ENCODE measurements at regions not wholly inside any gene's neighbourhood (a gene's known extent, or its start where the extent isn't known, plus 50 kb on each side); places are given as distances from the start of the nearest gene placed in this dataset.
"Not testable (repeated sequence)": the region's sequence is repeated elsewhere in the genome, so short reads cannot be mapped to it uniquely, and the experiment has no call there.

GRCh38 chr16:75825750-75826149, 99.5 kb upstream of the CPHXL start:
- not testable (repeated sequence) for H3K36me3 ChIP-seq, H3K4me3 ChIP-seq, H3K9me3 ChIP-seq

DNA sequence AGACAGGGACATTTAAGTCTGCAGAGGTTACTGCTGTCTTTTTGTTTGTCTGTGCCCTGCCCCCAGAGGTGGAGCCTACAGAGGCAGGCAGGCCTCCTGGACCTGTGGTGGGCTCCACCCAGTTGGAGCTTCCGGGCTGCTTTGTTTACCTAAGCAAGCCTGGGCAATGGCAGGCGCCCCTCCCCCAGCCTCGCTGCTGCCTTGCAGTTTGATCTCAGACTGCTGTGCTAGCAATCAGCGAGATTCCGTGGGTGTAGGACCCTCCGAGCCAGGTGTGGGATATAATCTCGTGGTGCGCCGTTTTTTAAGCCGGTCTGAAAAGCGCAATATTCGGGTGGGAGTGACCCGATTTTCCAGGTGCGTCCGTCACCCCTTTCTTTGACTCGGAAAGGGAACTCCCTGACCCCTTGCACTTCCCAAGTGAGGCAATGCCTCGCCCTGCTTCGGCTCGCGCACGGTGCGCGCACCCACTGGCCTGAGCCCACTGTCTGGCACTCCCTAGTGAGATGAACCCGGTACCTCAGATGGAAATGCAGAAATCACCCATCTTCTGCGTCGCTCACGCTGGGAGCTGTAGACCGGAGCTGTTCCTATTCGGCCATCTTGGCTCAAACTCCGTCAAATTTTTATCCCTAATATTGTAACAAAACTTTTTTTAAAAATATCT, 101.2 kb upstream of the CPHXL start:
- H3K4me3 ChIP-seq, H3K9me3 ChIP-seq, DNase-seq, H3K36me3 ChIP-seq, H3K27me3 ChIP-seq: not testable (repeated sequence)

More at GRCh38 chr16:75825750-75826149, 99.5 kb upstream of the CPHXL start:
- H3K27me3 ChIP-seq, DNase-seq: not testable (repeated sequence)

- not testable (repeated sequence) for H3K27me3 ChIP-seq, H3K9me3 ChIP-seq, DNase-seq, H3K36me3 ChIP-seq, H3K4me3 ChIP-seq
These were observed 107.1 kb upstream of the CPHXL start for GRCh38 chr16:75833385-75833784.

GRCh38 chr16:75836347-75837010, 110.2 kb upstream of the CPHXL start:
- no peak for DNase-seq
- Histone ChIP-seq H3K27me3 (no peaks in the 10 kb centered on the region), H3K36me3 (no peaks in the 10 kb centered on the region), H3K9me3 (no peaks in the 10 kb centered on the region), H3K4me3 (no peak overlapping the region)

GRCh38 chr16:75837264-75837663, 111.0 kb upstream of the CPHXL start:
- no peaks in the 10 kb centered on the region for H3K27me3 ChIP-seq
- no peak for DNase-seq
- no peaks in the 10 kb centered on the region for H3K36me3 ChIP-seq
- no peak overlapping the region for H3K4me3 ChIP-seq
- no peaks in the 10 kb centered on the region for H3K9me3 ChIP-seq

- DNase-seq = no peak
- Histone ChIP-seq H3K36me3 (no peaks in the 10 kb centered on the region), H3K27me3 (no peaks in the 10 kb centered on the region), H3K4me3 (no peak overlapping the region), H3K9me3 (no peaks in the 10 kb centered on the region)
These were observed 111.4 kb upstream of the CPHXL start for GRCh38 chr16:75837681-75838080.

GRCh38 chr16:75841517-75841916, 115.2 kb upstream of the CPHXL start:
- Histone ChIP-seq H3K27me3 (no peaks in the 10 kb centered on the region), H3K4me3 (no peak overlapping the region), H3K9me3 (no peaks in the 10 kb centered on the region), H3K36me3 (no peaks in the 10 kb centered on the region)
- DNase-seq = no peak

DNA sequence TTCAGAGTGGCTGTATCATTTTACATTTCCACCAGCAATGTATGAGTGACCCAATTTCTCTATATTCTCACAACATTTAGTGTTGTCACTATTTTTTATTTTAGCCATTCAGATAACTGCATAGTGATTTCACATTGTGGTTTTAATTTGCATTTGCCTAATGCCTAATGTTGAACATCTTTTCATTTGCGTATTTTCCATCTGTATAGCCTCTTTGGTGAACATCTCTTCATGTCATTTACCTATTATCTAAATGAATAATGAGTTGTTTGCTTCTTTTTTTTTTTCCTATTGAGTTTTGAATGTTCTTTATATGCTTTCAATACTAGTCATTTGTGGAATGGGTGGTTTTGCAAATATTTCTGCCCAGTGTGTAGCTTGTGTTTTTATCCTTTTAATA, 120.9 kb upstream of the CPHXL start:
- DNase-seq = no peak
- Histone ChIP-seq H3K27me3 (no peaks in the 10 kb centered on the region), H3K36me3 (no peaks in the 10 kb centered on the region), H3K9me3 (no peaks in the 10 kb centered on the region), H3K4me3 (no peak overlapping the region)

DNA sequence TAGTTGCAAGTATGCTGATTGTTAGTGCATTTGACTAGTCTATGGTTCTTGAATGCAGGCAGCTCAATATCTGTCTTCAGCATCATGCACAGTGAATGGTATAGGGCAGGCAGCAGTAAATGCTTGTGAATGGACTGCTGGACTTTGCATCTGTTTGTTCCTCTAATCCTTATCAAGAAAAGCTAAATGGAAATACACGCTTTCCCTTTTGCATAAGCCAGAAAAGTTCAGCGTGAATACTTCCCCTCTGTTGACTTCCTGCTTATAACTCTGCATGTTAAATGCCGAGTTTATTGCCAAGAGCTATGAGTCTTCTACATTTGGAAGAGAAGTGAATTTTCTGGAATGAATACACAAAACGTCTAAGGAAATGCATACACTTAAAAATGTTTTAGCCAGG, 127.9 kb upstream of the CPHXL start:
- Histone ChIP-seq H3K27me3 (no peaks in the 10 kb centered on the region), H3K4me3 (no peak overlapping the region), H3K9me3 (no peaks in the 10 kb centered on the region), H3K36me3 (no peaks in the 10 kb centered on the region)
- DNase-seq = no peak

GRCh38 chr16:75860326-75861053, 134.2 kb upstream of the CPHXL start:
- Histone ChIP-seq H3K36me3 (no peaks in the 10 kb centered on the region), H3K27me3 (no peaks in the 10 kb centered on the region), H3K9me3 (no peaks in the 10 kb centered on the region), H3K4me3 (no peak overlapping the region)
- DNase-seq = no peak

DNA sequence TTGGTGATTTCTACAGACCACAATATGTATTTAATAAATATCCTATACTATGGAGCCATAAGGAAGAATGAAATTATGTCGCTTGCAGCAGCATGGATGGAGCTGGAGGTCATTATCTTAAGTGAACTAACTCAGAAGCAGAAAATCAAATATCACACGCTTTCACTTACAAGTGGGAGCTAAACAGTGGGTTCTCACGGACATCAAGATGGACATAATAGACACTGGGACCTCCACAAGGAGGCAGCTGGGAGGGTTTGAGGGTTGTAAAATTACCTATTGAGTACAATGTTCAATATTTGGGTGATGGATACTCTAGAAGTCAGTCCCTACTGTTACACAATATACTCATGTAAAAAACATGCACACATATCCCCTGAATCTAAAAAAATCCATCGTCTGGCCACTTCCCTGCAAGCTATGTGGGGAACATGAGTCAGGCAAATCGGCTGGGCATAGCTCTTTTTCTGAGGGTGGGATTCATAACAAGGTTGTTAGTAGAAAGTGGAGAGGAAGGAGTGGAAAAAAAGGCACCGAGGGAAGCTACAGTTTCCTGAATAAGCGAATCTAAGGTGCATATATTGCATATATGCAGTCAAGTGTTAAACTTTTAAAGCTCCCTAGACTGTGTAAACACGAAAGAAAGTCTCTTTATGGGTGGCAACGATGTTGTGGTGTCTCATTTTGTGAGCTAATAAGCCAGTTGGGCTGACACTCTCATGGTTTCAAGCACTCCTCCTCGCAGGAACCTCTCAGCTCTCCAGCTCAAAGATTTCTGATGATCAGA, 135.2 kb upstream of the CPHXL start:
- Histone ChIP-seq H3K9me3 (no peaks in the 10 kb centered on the region), H3K36me3 (no peaks in the 10 kb centered on the region), H3K4me3 (no peak overlapping the region), H3K27me3 (no peaks in the 10 kb centered on the region)
- DNase-seq = no peak

GRCh38 chr16:75862098-75862386, 135.8 kb upstream of the CPHXL start:
- H3K9me3 ChIP-seq = no peaks in the 10 kb centered on the region
- H3K36me3 ChIP-seq = no peaks in the 10 kb centered on the region
- no peak overlapping the region for H3K4me3 ChIP-seq
- no peaks in the 10 kb centered on the region for H3K27me3 ChIP-seq
- DNase-seq = no peak

GRCh38 chr16:75864243-75864642, 138.0 kb upstream of the CPHXL start:
- Histone ChIP-seq H3K4me3 (no peak overlapping the region), H3K27me3 (no peaks in the 10 kb centered on the region), H3K36me3 (no peaks in the 10 kb centered on the region), H3K9me3 (no peaks in the 10 kb centered on the region)
- no peak for DNase-seq

DNA sequence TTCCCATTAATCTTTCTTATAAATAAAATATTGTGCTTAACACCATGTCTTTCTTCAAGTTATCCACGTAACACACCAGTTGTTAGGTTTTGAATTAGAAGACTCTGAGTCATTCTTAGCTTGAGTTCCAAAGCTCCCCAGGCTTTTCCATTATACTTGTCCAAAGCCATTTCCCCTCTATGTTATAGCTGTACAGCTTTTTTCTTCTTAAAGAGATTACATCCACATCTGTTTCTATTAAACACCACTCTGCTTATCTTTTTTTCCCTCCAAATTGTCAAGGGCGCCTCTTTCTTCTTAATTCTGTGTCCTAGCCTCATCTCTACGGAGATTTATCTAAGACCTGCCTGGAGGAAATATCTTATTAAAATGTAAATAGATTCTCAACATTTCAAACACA, 139.4 kb upstream of the CPHXL start:
- no peak for DNase-seq
- Histone ChIP-seq H3K4me3 (no peak overlapping the region), H3K9me3 (no peaks in the 10 kb centered on the region), H3K27me3 (no peaks in the 10 kb centered on the region), H3K36me3 (no peaks in the 10 kb centered on the region)

DNA sequence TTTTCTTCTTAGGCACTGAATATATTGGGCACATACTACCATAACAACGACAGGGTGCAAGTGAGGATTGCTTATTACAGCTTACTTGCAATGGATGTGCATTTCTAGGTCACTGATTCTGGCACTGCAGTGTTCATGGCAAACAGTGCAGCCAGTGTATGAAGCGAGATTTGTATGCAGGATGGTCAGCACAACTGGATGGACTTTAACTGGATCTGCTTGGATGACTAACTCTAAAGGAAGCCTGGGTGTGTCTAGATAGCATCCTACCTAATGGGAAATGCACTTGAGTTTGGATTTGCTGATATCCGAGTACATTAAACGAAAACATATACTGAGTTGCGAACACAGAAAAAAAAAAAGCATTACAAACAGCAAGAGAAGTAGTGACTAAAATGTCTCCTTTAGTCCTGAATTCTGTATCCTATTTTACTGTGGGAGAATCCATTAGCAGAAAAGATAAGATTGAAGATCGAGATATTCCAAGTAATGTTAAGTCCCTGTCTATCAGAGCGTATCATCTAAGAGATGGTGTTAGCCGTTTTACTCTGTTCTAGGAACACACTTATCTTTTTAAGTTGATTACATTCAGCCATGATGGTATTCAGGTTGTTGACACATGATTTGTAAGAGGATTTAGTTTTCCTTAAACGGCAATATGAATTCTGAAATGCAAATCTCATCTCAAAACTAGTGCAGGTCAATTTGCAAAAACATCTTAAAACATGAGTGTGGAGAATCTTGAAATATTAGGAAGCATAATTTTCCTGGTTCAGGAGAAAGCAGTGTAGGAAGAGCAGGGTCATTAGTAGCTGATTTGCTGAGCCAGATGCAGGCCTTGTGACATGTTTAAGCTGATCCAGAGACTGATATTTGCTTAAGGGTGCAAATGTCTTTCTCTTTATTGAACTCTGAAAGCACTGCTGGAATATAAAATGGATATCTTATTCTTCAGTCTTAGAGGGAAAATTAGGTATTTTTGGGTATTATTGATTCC, 142.6 kb upstream of the CPHXL start:
- DNase-seq = no peak
- H3K9me3 ChIP-seq = no peaks in the 10 kb centered on the region
- no peaks in the 10 kb centered on the region for H3K27me3 ChIP-seq
- H3K36me3 ChIP-seq = no peaks in the 10 kb centered on the region
- no peak overlapping the region for H3K4me3 ChIP-seq

DNA sequence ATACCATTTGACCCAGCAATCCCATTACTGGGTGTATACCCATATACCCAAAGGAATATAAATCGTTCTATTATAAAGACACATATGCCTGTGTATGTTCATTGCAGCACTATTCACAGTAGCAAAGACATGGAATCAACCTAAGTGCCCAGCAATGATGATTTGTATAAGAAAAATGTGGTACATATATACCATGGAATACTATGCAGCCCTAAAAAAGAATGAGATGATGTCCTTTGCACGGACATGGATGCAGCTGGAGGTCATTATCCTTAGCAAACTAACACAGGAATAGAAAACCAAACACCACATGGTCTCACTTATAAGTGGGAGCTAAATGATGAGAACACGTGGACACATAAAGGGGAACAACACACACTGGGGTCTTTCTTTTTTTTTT, 155.0 kb upstream of the CPHXL start:
- not testable (repeated sequence) for H3K36me3 ChIP-seq, H3K27me3 ChIP-seq, H3K4me3 ChIP-seq, DNase-seq, H3K9me3 ChIP-seq
